Erythroblast (primary cell): ENCODE measurements at regions not wholly inside any gene's neighbourhood (a gene's known extent, or its start where the extent isn't known, plus 50 kb on each side); places are given as distances from the start of the nearest gene placed in this dataset.

Experiments used
- GATA1 ChIP-seq: IDR thresholded peaks from 2 replicates; pipeline ENCODE4 v1.6.1; 2011; ENCODE audit warnings: low read depth, mild to moderate bottlenecking, control low read depth, low read length, moderate library complexity
- POLR2A ChIP-seq: IDR thresholded peaks from 2 replicates; pipeline ENCODE4 v1.6.1; 2011; ENCODE audit warnings: mild to moderate bottlenecking, low read length

GRCh38 chr14:65156568-65157366, 54.5 kb upstream of the MAX start:
- TF ChIP-seq POLR2A (no peak), GATA1 (no peak)
